VCaP (cell line): ENCODE measurements at regions not wholly inside any gene's neighbourhood (a gene's known extent, or its start where the extent isn't known, plus 50 kb on each side); places are given as distances from the start of the nearest gene placed in this dataset.
"Not testable (repeated sequence)": the region's sequence is repeated elsewhere in the genome, so short reads cannot be mapped to it uniquely, and the experiment has no call there.

Experiments used
- H3K27ac ChIP-seq: fragments of 450-650 bp; 2 replicates; pipeline ENCODE4 v1.5.1; 2017
- CTCF ChIP-seq: fragments of 450-650 bp; conservative IDR thresholded peaks from 2 replicates; pipeline ENCODE4 v1.5.1; 2017; ENCODE audit warnings: mild to moderate bottlenecking, moderate library complexity

- no peak overlapping the region for H3K27ac ChIP-seq
- TF ChIP-seq CTCF: no peak
Measured at GRCh38 chr12:4830556-4831210, 79.0 kb upstream of the KCNA1 start.

GRCh38 chr12:4833053-4833452, 76.7 kb upstream of the KCNA1 start:
- no peak overlapping the region for H3K27ac ChIP-seq
- TF ChIP-seq CTCF: no peak

- H3K27ac ChIP-seq: no peak overlapping the region
- no peak for TF ChIP-seq CTCF
Measured at GRCh38 chr12:4833524-4833923, 76.2 kb upstream of the KCNA1 start.

- H3K27ac ChIP-seq: not testable (repeated sequence)
Measured at GRCh38 chr12:4842401-4842800, 67.3 kb upstream of the KCNA1 start.

GRCh38 chr12:4843907-4844306, 65.8 kb upstream of the KCNA1 start:
- no peak for TF ChIP-seq CTCF
- H3K27ac ChIP-seq: no peak overlapping the region

GRCh38 chr12:4847713-4848112, 62.0 kb upstream of the KCNA1 start:
- no peak for TF ChIP-seq CTCF

GRCh38 chr12:4849115-4849541, 60.6 kb upstream of the KCNA1 start:
- no peak overlapping the region for H3K27ac ChIP-seq
- TF ChIP-seq CTCF: peak; percentile 93

More at GRCh38 chr12:4847713-4848112, 62.0 kb upstream of the KCNA1 start:
- no peak overlapping the region for H3K27ac ChIP-seq

GRCh38 chr12:4849795-4850345, 59.8 kb upstream of the KCNA1 start:
- TF ChIP-seq CTCF: no peak
- no peak overlapping the region for H3K27ac ChIP-seq
